HepG2 (cell line): ENCODE measurements at regions not wholly inside any gene's neighbourhood (a gene's known extent, or its start where the extent isn't known, plus 50 kb on each side); places are given as distances from the start of the nearest gene placed in this dataset.

Experiments used
- ATAC-seq: fragments of 200-7000 bp; cut with Tn5 transposase; 3 replicates; pipeline ENCODE4 v1.9.1; 2020; ENCODE audit warnings: mild to moderate bottlenecking, moderate library complexity
- BruUV-seq: library from RNA; stranded (reverse); fragments of 400-500 nt; replicated peaks from 2 replicates; lab custom pipeline; 2021; lab: Mats Ljungman, UMichigan
- CTCF ChIA-PET: fragments of 300-600 bp; formaldehyde crosslinking; extraction: SDS; loops from one replicate; lab custom pipeline; 2021; ENCODE audit warnings: low total read pairs, inconsistent platforms, low intra/inter-chr PET ratio; lab: Yijun Ruan, JAX
- POLR2A ChIA-PET: fragments of 350-600 bp; sonication (Branson Sonifier 250); formaldehyde crosslinking; loops from one replicate; lab custom pipeline; 2020; ENCODE audit warnings: antibody characterized with exemption, inconsistent platforms; lab: Yijun Ruan, JAX
- DNase-seq: peaks from one replicate; pipeline ENCODE4 v3.0.0-alpha.2; 2015; ENCODE audit warnings: low spot score
- FAIRE-seq: peaks from 3 replicates; lab custom pipeline; 2011; peaks lifted over from hg19 to GRCh38; lab: Jason Lieb, UNC
- H2AFZ ChIP-seq: one replicate; pipeline ENCODE4 v1.6.1; 2011; ENCODE audit warnings: low read length, inconsistent platforms
- H3K27ac ChIP-seq: fragments of 300-600 bp; 3 replicates; pipeline ENCODE4 v1.8.0; 2011; ENCODE audit warnings: mixed run types, mild to moderate bottlenecking, mixed read lengths, low read length, inconsistent platforms; ENCODE audit not compliant: insufficient read depth; ENCODE audit errors: extremely low read length
- H3K27me3 ChIP-seq, 2 experiments: fragments of 200-600 bp in 1 of 2; 2 replicates in 1 of 2; 3 replicates in 1 of 2; pipeline versions ENCODE4 v1.6.0 to v1.8.0; 2011; ENCODE audit warnings: low read length in 2 of 2, mild to moderate bottlenecking in 2 of 2, moderate library complexity in 2 of 2, inconsistent platforms in 1 of 2; ENCODE audit not compliant: insufficient read depth in 2 of 2, control insufficient read depth in 1 of 2
- H3K36me3 ChIP-seq, 2 experiments: fragments of 200-600 bp in 1 of 2; replicated peaks in 1 of 2; 2 replicates in 1 of 2; 3 replicates in 1 of 2; pipeline versions ENCODE4 v1.5.1 to v1.8.0; 2011; ENCODE audit warnings: low read length in 2 of 2, inconsistent platforms in 1 of 2; ENCODE audit not compliant: insufficient read depth in 2 of 2, control insufficient read depth in 1 of 2
- H3K4me1 ChIP-seq: 2 replicates; pipeline ENCODE4 v1.5.1; 2012; ENCODE audit warnings: low read length, inconsistent platforms; ENCODE audit not compliant: insufficient read depth
- H3K4me2 ChIP-seq: 2 replicates; pipeline ENCODE4 v1.6.0; 2011; ENCODE audit warnings: low read depth, low read length, inconsistent platforms
- H3K4me3 ChIP-seq, 3 experiments: fragments of 200-600 bp in 1 of 3; sonication (generic), shearing (Covaris generic) in 1 of 3; replicated peaks in 1 of 3; 2 replicates each; pipeline ENCODE4 v1.5.1; 2011 to 2016; ENCODE audit warnings: low read length in 3 of 3, inconsistent platforms in 2 of 3, low read depth in 2 of 3, mild to moderate bottlenecking in 2 of 3, control low read depth in 1 of 3, mixed read lengths in 1 of 3; ENCODE audit not compliant: insufficient read depth in 1 of 3
- H3K79me2 ChIP-seq: one replicate; pipeline ENCODE4 v1.6.1; 2011; ENCODE audit warnings: low read length, inconsistent platforms; ENCODE audit not compliant: insufficient read depth
- H3K9ac ChIP-seq: 2 replicates; pipeline ENCODE4 v1.6.0; 2011; ENCODE audit warnings: mild to moderate bottlenecking, low read depth, low read length, inconsistent platforms; ENCODE audit not compliant: insufficient read depth
- H3K9me3 ChIP-seq: 2 replicates; pipeline ENCODE4 v1.5.1; 2012; ENCODE audit warnings: mild to moderate bottlenecking, low read length
- H4K20me1 ChIP-seq: 2 replicates; pipeline ENCODE4 v1.6.0; 2011; ENCODE audit warnings: inconsistent platforms, mild to moderate bottlenecking, low read length, moderate library complexity; ENCODE audit not compliant: insufficient read depth
- GRHL1 ChIP-seq: sonication (generic); formaldehyde crosslinking; conservative IDR thresholded peaks from 2 replicates; pipeline ENCODE4 v1.8.0; 2022; ENCODE audit warnings: missing genetic modification reagents
- HNRNPH1 ChIP-seq: fragments of 200-400 bp; formaldehyde crosslinking; optimal IDR thresholded peaks from 2 replicates; pipeline ENCODE3; 2017; ENCODE audit warnings: mild to moderate bottlenecking, low read depth, low read length
- KDM4B ChIP-seq: sonication (generic); formaldehyde crosslinking; IDR thresholded peaks from 2 replicates; pipeline ENCODE4 v1.4.0; 2020; ENCODE audit warnings: missing genetic modification reagents
- MAFK ChIP-seq, 2 experiments: IDR thresholded peaks in 1 of 2; conservative IDR thresholded peaks in 1 of 2; 2 replicates each; pipeline ENCODE4 v1.6.1; 2011; ENCODE audit warnings: improper control_type of control experiment in 2 of 2, low read length in 2 of 2
- NFE2L2 ChIP-seq: fragments of 150-350 bp; IDR thresholded peaks from 2 replicates; pipeline ENCODE4 v1.6.1; 2014; ENCODE audit warnings: low read length
- ZFP90 ChIP-seq: sonication (generic); formaldehyde crosslinking; IDR thresholded peaks from 2 replicates; pipeline ENCODE4 v1.8.0; 2022; ENCODE audit warnings: missing genetic modification reagents, mild to moderate bottlenecking, inconsistent platforms, borderline replicate concordance
- ZNF331 ChIP-seq: sonication (generic); formaldehyde crosslinking; IDR thresholded peaks from 2 replicates; pipeline ENCODE4 v1.4.0; 2020; ENCODE audit warnings: missing genetic modification reagents
- WGBS: methylation state at CpG from one replicate; pipeline ENCODE4 v1.1.6; 2017; ENCODE audit warnings: low lambda C conversion rate; 5-methylcytosine and 5-hydroxymethylcytosine counted together
- in situ Hi-C: cut with HindIII; loops from 2 replicates; pipeline ENCODE4 v1.10.0; 2017; ENCODE audit warnings: low pct_unique_long_range_greater_than_20kb; ENCODE audit not compliant: extremely low pct_ligation_motif_present
- intact Hi-C: fragments of 100-400 bp; cut with micrococcal nuclease; formaldehyde crosslinking; loops from one replicate; pipeline ENCODE4 v1.10.0; 2022; ENCODE audit not compliant: unreplicated experiment
- TF ChIP-seq, protein P1 (sequence below): sonication (generic); formaldehyde crosslinking; IDR thresholded peaks from 2 replicates; pipeline ENCODE4 v1.4.0; 2020; ENCODE audit warnings: missing genetic modification reagents, borderline replicate concordance
- TF ChIP-seq, protein P2 (sequence below): sonication (generic); formaldehyde crosslinking; IDR thresholded peaks from 2 replicates; pipeline ENCODE4 v1.8.1; 2023; ENCODE audit warnings: mild to moderate bottlenecking, missing genetic modification reagents, borderline replicate concordance

- TF ChIP-seq GRHL1 (CRISPR knock-in tag) = no peak
- TF ChIP-seq ZFP90 (CRISPR knock-in tag) = no peak
- TF ChIP-seq HNRNPH1 = no peak
- 0 out of 4 replicates have a peak, but pooled peaks have one; percentile 3 to 11 for TF ChIP-seq MAFK (conservative IDR thresholded peaks at IDR 0.05 in 1 of 2, IDR thresholded peaks at IDR 0.05 in 1 of 2; ENCODE audit: low read length in 2 of 2)
- TF ChIP-seq NFE2L2 = peak; percentile 81
- no peak for TF ChIP-seq KDM4B
Measured at GRCh38 chr2:47639467-47639866, 68.7 kb upstream of the KCNK12 start (continued).

- no peak overlapping the region for H3K4me2 ChIP-seq
- no peak overlapping the region for H3K4me3 ChIP-seq
- no peaks in the 10 kb centered on the region for H3K9me3 ChIP-seq
- no TSS peak for BruUV-seq
- no peak overlapping the region for H2AFZ ChIP-seq
- peaks cover 3 to 20% of the 10 kb centered on the region in 2 experiments; a peak in 2 of 5 replicates for H3K27me3 ChIP-seq
- ChIA-PET CTCF (no interaction called here), POLR2A (no interaction called here)
- in situ Hi-C loops (no loop called here), intact Hi-C loops (no loop called here)
- no peak for ATAC-seq
- DNase-seq = no peak
- FAIRE-seq = no peak
- no peaks in the 10 kb centered on the region for H3K4me1 ChIP-seq
- no peaks in the 10 kb centered on the region for H3K79me2 ChIP-seq
- no peaks in the 10 kb centered on the region for H3K36me3 ChIP-seq
- H3K9ac ChIP-seq = no peak overlapping the region
- H3K27ac ChIP-seq = no peak overlapping the region
- TF ChIP-seq, protein P1, sequence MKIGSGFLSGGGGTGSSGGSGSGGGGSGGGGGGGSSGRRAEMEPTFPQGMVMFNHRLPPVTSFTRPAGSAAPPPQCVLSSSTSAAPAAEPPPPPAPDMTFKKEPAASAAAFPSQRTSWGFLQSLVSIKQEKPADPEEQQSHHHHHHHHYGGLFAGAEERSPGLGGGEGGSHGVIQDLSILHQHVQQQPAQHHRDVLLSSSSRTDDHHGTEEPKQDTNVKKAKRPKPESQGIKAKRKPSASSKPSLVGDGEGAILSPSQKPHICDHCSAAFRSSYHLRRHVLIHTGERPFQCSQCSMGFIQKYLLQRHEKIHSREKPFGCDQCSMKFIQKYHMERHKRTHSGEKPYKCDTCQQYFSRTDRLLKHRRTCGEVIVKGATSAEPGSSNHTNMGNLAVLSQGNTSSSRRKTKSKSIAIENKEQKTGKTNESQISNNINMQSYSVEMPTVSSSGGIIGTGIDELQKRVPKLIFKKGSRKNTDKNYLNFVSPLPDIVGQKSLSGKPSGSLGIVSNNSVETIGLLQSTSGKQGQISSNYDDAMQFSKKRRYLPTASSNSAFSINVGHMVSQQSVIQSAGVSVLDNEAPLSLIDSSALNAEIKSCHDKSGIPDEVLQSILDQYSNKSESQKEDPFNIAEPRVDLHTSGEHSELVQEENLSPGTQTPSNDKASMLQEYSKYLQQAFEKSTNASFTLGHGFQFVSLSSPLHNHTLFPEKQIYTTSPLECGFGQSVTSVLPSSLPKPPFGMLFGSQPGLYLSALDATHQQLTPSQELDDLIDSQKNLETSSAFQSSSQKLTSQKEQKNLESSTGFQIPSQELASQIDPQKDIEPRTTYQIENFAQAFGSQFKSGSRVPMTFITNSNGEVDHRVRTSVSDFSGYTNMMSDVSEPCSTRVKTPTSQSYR = no peak
- TF ChIP-seq, protein P2, sequence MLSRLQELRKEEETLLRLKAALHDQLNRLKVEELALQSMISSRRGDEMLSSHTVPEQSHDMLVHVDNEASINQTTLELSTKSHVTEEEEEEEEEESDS (CRISPR knock-in tag) = no peak
- peak; percentile 98 for TF ChIP-seq ZNF331 (CRISPR knock-in tag)
- no peaks in the 10 kb centered on the region for H4K20me1 ChIP-seq
- WGBS = 10% methylated on average over 2 of the region's 2 CpGs
Measured at GRCh38 chr2:47638430-47638829, 67.6 kb upstream of the KCNK12 start.
